ENCODE measurements at regions not wholly inside any gene's neighbourhood (a gene's known extent, or its start where the extent isn't known, plus 50 kb on each side); places are given as distances from the start of the nearest gene placed in this dataset.

DNA sequence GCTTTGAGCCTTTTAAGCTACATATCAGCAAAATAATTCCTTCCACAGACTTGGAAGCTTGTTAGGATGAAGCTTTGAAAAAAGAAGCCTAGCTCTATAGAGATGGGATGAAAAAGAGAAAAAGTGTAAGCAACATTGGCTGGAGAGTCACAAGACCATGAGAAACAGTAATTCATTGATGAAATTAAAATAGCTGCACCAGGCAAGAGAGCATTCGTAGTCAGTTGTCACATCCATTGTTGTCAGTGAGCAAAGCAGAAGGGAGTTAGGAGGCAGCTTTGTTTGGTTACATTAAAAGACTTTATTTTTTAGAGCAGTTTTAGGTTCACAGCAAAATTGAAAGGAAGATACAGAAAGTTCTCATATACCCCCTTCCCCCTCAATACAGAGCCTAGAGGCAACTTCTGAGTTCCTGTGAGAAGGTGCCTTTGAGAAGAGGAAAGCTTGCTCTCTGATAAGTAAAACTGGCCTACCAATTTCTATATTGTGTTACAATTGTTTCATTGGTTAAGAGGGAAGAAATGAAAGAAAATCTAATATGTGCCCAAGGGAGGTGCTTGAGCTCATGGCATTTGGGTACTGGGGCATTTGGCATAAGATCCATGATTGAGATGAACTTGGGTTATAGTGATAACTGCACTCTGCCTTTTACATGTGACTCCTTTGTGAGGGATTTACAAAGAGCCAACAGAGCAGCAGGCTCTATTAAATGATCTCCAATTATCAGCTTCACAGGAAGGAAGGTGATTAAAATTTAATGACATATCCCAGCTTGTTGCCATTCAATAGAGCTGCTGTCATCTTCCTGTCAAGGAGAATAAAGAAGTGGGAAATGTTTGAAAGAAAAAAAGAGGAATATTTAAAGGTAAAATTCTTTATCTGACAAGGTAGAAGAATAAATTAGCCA lies 361.3 kb upstream of the TMTC1 start:
- peaks cover 6% of the 10 kb centered on the region for H3K9me3 Mint-ChIP-seq (ENCODE audit: insufficient read depth)
- POLR2A ChIA-PET: no interaction called here
- Histone ChIP-seq H2AFZ (ENCODE audit: insufficient read depth, low read depth, low read length, poor library complexity, severe bottlenecking) (no peak overlapping the region), H3K4me2 (replicated peaks; ENCODE audit: low read depth, low read length, poor library complexity, severe bottlenecking) (no peak overlapping the region), H3K79me2 (ENCODE audit: control insufficient read depth, insufficient read depth, low read length) (no peaks in the 10 kb centered on the region), H3K4me1 (ENCODE audit: control insufficient read depth in 2 of 2, insufficient read depth in 2 of 2, low read length in 2 of 2) (no peaks in the 10 kb centered on the region), H3K27ac (ENCODE audit: low read length in 2 of 2) (no peak overlapping the region), H3K27me3 (replicated peaks in 1 of 4; ENCODE audit: control extremely low read depth in 1 of 4, control insufficient read depth in 3 of 4, insufficient read depth in 4 of 4, low read length in 3 of 4) (no peaks in the 10 kb centered on the region), H3K4me3 (ENCODE audit: control extremely low read depth in 1 of 5, extremely low read depth in 1 of 5, insufficient read depth in 1 of 5, low read depth in 2 of 5, low read length in 4 of 5) (no peak overlapping the region), H3K36me3 (replicated peaks in 1 of 2; ENCODE audit: control extremely low read depth in 1 of 2, control insufficient read depth in 1 of 2, extremely low read depth in 1 of 2, insufficient read depth in 2 of 2, low read length in 1 of 2) (no peaks in the 10 kb centered on the region), H4K20me1 (ENCODE audit: control insufficient read depth, insufficient read depth, low read length, poor library complexity, severe bottlenecking) (no peaks in the 10 kb centered on the region), H3K9ac (ENCODE audit: low read length) (no peak overlapping the region), H3K9me3 (ENCODE audit: control extremely low read depth in 1 of 3, control insufficient read depth in 2 of 3, insufficient read depth in 1 of 3, low read length in 2 of 3) (no peaks in the 10 kb centered on the region)
- WGBS (ENCODE audit: insufficient coverage): no CpG with 5 or more reads among the region's 1 CpG
- TF ChIP-seq CTCF (IDR thresholded peaks at IDR 0.05): no peak
- no peak for TF ChIP-seq EZH2 (IDR thresholded peaks at IDR 0.05; ENCODE audit: borderline replicate concordance, insufficient read depth, low read depth, low read length, poor library complexity, severe bottlenecking)
- H3K27ac Mint-ChIP-seq: no peak overlapping the region
- intact Hi-C loops (cut with micrococcal nuclease): no loop called here
- H3K27me3 Mint-ChIP-seq: no peaks in the 10 kb centered on the region
- H3K4me3 Mint-ChIP-seq: no peak overlapping the region
- CTCF ChIA-PET: no interaction called here
- ATAC-seq (ENCODE audit: low read depth) (no peak), DNase-seq (no peak)
- no peaks in the 10 kb centered on the region for H3K4me1 Mint-ChIP-seq

GRCh38 chr12:30142301-30142700 lies 358.6 kb upstream of the TMTC1 start:
- no peak overlapping the region for H3K4me3 Mint-ChIP-seq
- WGBS (ENCODE audit: insufficient coverage): 80% methylated on average over 1 of the region's 2 CpGs
- DNase-seq (no peak), ATAC-seq (ENCODE audit: low read depth) (no peak)
- ChIA-PET POLR2A (no interaction called here), CTCF (no interaction called here)
- intact Hi-C loops (cut with micrococcal nuclease): no loop called here
- no peaks in the 10 kb centered on the region for H3K4me1 Mint-ChIP-seq
- Histone ChIP-seq H3K4me1 (ENCODE audit: control insufficient read depth in 2 of 2, insufficient read depth in 2 of 2, low read length in 2 of 2) (no peaks in the 10 kb centered on the region), H3K4me2 (replicated peaks; ENCODE audit: low read depth, low read length, poor library complexity, severe bottlenecking) (no peak overlapping the region), H3K79me2 (ENCODE audit: control insufficient read depth, insufficient read depth, low read length) (no peaks in the 10 kb centered on the region), H3K27ac (ENCODE audit: low read length in 2 of 2) (no peak overlapping the region), H3K27me3 (replicated peaks in 1 of 4; ENCODE audit: control extremely low read depth in 1 of 4, control insufficient read depth in 3 of 4, insufficient read depth in 4 of 4, low read length in 3 of 4) (no peaks in the 10 kb centered on the region), H3K4me3 (ENCODE audit: control extremely low read depth in 1 of 5, extremely low read depth in 1 of 5, insufficient read depth in 1 of 5, low read depth in 2 of 5, low read length in 4 of 5) (no peak overlapping the region), H4K20me1 (ENCODE audit: control insufficient read depth, insufficient read depth, low read length, poor library complexity, severe bottlenecking) (no peaks in the 10 kb centered on the region), H3K36me3 (replicated peaks in 1 of 2; ENCODE audit: control extremely low read depth in 1 of 2, control insufficient read depth in 1 of 2, extremely low read depth in 1 of 2, insufficient read depth in 2 of 2, low read length in 1 of 2) (no peaks in the 10 kb centered on the region), H2AFZ (ENCODE audit: insufficient read depth, low read depth, low read length, poor library complexity, severe bottlenecking) (no peak overlapping the region), H3K9ac (ENCODE audit: low read length) (no peak overlapping the region), H3K9me3 (ENCODE audit: control extremely low read depth in 1 of 3, control insufficient read depth in 2 of 3, insufficient read depth in 1 of 3, low read length in 2 of 3) (peaks cover 0 to 3% (median 0%) of the 10 kb centered on the region in 3 donors)
- TF ChIP-seq EZH2 (IDR thresholded peaks at IDR 0.05; ENCODE audit: borderline replicate concordance, insufficient read depth, low read depth, low read length, poor library complexity, severe bottlenecking) (no peak), CTCF (IDR thresholded peaks at IDR 0.05) (no peak)
- no peak overlapping the region for H3K27ac Mint-ChIP-seq
- H3K9me3 Mint-ChIP-seq (ENCODE audit: insufficient read depth): no peaks in the 10 kb centered on the region
- H3K27me3 Mint-ChIP-seq: no peaks in the 10 kb centered on the region
